ENCODE measurements at regions not wholly inside any gene's neighbourhood (a gene's known extent, or its start where the extent isn't known, plus 50 kb on each side); places are given as distances from the start of the nearest gene placed in this dataset.
"Not testable (repeated sequence)": the region's sequence is repeated elsewhere in the genome, so short reads cannot be mapped to it uniquely, and the experiment has no call there.

DNA sequence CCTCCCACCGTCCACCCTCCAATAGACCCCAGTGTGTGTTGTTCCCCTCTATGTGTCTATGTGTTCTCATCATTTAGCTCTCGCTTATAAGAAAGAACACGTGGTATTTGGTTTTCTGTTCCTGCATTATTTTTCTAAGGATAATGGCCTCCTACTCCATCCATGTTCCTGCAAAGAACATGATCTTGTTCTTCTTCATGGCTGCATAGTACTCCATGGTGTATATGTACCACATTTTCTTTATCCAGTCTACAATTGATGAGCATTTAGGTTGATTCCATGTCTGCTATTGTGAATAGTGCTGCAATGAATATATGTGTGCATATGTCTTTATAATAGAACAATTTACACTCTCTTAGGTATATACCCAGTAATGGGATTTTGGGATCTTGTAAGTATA, 219.3 kb downstream of the FAM43A start:
- TF ChIP-seq, protein P1, sequence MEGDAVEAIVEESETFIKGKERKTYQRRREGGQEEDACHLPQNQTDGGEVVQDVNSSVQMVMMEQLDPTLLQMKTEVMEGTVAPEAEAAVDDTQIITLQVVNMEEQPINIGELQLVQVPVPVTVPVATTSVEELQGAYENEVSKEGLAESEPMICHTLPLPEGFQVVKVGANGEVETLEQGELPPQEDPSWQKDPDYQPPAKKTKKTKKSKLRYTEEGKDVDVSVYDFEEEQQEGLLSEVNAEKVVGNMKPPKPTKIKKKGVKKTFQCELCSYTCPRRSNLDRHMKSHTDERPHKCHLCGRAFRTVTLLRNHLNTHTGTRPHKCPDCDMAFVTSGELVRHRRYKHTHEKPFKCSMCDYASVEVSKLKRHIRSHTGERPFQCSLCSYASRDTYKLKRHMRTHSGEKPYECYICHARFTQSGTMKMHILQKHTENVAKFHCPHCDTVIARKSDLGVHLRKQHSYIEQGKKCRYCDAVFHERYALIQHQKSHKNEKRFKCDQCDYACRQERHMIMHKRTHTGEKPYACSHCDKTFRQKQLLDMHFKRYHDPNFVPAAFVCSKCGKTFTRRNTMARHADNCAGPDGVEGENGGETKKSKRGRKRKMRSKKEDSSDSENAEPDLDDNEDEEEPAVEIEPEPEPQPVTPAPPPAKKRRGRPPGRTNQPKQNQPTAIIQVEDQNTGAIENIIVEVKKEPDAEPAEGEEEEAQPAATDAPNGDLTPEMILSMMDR (IDR thresholded peaks at IDR 0.05) = not testable (repeated sequence)
- not testable (repeated sequence) for TF ChIP-seq POLR2A (IDR thresholded peaks at IDR 0.05)

Measured in testis (tissue), 2 donors.